Stomach smooth muscle (tissue), 2 donors: ENCODE measurements at regions not wholly inside any gene's neighbourhood (a gene's known extent, or its start where the extent isn't known, plus 50 kb on each side); places are given as distances from the start of the nearest gene placed in this dataset.

Source experiments
- H3K27ac ChIP-seq: one replicate; pipeline ENCODE4 v1.7.0; 2013; ENCODE audit warnings: mild to moderate bottlenecking, low read length, inconsistent platforms
- H3K27me3 ChIP-seq, 2 donors: one replicate each; pipeline ENCODE4 v1.7.0; 2013; ENCODE audit warnings: low read length in 2 of 2; ENCODE audit not compliant: insufficient read depth in 2 of 2, control insufficient read depth in 1 of 2
- H3K36me3 ChIP-seq, 2 donors: one replicate each; pipeline ENCODE4 v1.7.0; 2013; ENCODE audit warnings: low read length in 2 of 2; ENCODE audit not compliant: control insufficient read depth in 2 of 2, insufficient read depth in 2 of 2
- H3K4me1 ChIP-seq: one replicate; pipeline ENCODE4 v1.7.0; 2013; ENCODE audit warnings: low read length; ENCODE audit not compliant: control insufficient read depth, insufficient read depth
- H3K4me3 ChIP-seq, 2 donors: one replicate each; pipeline ENCODE4 v1.7.0; 2013; ENCODE audit warnings: low read length in 2 of 2
- H3K9ac ChIP-seq, 2 donors: one replicate each; pipeline ENCODE4 v1.7.0; 2013; ENCODE audit warnings: low read length in 2 of 2, mild to moderate bottlenecking in 1 of 2
- H3K9me3 ChIP-seq, 2 donors: one replicate each; pipeline ENCODE4 v1.7.0; 2013; ENCODE audit warnings: low read length in 2 of 2; ENCODE audit not compliant: control insufficient read depth in 2 of 2
- donor health status: healthy.
- donor health status: Pancreatic carcinoma.

DNA sequence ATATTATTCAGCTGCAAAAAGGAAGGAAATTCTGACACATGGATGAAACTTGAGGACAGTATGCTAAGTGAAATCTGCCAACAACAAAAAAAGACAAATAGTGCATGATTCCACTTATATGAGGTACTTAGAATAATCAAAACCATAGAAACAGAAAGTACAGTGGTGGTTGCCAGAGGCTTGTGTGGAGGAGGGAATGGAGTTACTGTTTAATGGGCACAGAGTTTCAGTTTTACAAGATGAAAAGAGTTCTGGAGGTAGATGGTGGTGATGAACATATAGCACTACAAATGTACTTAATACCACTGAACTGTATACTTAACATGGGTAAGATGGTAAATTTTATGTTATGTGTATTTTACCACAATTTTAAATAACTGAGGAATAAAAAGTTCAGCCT lies 212.0 kb upstream of the KLF3 start:
- Histone ChIP-seq H3K4me1 (no peaks in the 10 kb centered on the region), H3K4me3 (no peak overlapping the region), H3K27ac (no peak overlapping the region), H3K36me3 (no peaks in the 10 kb centered on the region), H3K9me3 (no peaks in the 10 kb centered on the region), H3K27me3 (no peaks in the 10 kb centered on the region), H3K9ac (no peak overlapping the region)

DNA sequence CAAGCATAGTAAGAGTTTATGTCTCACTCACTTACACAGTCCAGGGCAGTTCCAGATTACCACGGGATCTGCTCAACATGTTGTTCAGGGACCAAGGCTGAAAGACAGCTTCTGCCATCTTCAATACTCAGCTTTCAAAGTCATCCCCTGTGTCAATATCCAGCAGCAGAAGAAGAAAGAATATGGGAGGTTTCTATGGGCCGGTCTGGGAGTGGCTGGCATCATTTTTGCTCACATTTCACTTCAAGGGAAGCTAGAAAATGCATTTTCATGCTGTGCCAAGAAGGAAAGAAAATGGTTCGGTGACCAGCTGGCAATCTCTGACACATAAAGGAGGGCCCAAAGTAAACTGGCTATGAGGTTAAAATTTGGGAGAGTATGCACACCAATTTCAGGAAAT lies 211.5 kb upstream of the KLF3 start:
- Histone ChIP-seq H3K4me3 (no peak overlapping the region), H3K36me3 (no peaks in the 10 kb centered on the region), H3K27me3 (no peaks in the 10 kb centered on the region), H3K9me3 (no peaks in the 10 kb centered on the region), H3K4me1 (no peaks in the 10 kb centered on the region), H3K9ac (no peak overlapping the region), H3K27ac (no peak overlapping the region)

DNA sequence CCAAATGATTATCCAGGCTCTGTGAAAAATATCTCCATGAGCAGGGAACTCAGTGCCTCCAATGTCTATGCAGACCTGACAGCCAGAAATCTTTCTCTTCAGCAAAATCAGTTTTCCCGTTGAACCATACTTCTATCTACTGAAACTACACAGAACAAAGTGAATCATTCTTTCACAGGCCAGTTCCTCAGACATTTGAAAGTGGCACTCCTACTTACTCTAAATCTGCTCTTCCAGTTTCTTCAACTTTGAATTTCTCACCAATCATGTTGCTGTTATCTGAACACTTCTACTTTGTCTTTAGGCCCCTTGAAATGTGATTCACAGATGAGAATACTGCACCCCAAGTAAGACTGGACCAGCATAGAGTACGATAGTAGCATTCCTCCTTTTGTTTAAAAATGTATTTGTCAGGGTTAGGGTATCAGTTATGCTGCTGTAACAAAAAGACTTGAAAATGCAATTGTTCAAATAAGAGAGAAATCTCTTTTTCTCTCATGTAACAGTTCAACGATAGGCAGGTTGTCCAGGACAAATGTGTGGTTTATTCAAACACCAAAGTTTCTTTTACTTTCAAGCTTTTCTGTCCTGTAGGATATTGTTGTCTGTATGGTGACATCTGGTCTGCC lies 210.6 kb upstream of the KLF3 start:
- Histone ChIP-seq H3K9ac (no peak overlapping the region), H3K27me3 (no peaks in the 10 kb centered on the region)

DNA sequence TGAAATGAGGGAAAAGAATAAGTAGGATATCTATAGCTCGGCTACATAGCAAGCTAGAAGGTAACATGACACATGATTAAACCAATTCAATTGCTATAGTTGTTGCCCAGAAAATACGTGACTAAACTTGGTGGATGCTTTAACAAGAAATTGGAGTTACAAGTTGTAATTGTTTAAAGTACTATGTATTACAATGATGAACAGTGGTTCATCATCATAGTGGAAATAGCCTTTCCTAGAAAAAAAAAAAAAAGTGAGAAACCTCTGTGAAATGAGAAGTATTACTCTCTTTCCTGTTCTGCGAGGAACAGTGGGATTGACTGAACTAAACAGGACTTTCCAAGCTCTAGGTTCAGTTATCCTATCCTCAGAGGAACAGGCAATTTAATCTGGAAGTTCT lies 209.7 kb upstream of the KLF3 start:
- no peaks in the 10 kb centered on the region for H3K9me3 ChIP-seq
- no peak overlapping the region for H3K4me3 ChIP-seq
- no peaks in the 10 kb centered on the region for H3K4me1 ChIP-seq
- no peaks in the 10 kb centered on the region for H3K27me3 ChIP-seq
- H3K27ac ChIP-seq: no peak overlapping the region
- no peaks in the 10 kb centered on the region for H3K36me3 ChIP-seq
- H3K9ac ChIP-seq: no peak overlapping the region

More for the DNA sequence above, 210.6 kb upstream of the KLF3 start:
- Histone ChIP-seq H3K27ac (no peak overlapping the region), H3K4me3 (no peak overlapping the region), H3K36me3 (no peaks in the 10 kb centered on the region), H3K9me3 (no peaks in the 10 kb centered on the region), H3K4me1 (no peaks in the 10 kb centered on the region)

DNA sequence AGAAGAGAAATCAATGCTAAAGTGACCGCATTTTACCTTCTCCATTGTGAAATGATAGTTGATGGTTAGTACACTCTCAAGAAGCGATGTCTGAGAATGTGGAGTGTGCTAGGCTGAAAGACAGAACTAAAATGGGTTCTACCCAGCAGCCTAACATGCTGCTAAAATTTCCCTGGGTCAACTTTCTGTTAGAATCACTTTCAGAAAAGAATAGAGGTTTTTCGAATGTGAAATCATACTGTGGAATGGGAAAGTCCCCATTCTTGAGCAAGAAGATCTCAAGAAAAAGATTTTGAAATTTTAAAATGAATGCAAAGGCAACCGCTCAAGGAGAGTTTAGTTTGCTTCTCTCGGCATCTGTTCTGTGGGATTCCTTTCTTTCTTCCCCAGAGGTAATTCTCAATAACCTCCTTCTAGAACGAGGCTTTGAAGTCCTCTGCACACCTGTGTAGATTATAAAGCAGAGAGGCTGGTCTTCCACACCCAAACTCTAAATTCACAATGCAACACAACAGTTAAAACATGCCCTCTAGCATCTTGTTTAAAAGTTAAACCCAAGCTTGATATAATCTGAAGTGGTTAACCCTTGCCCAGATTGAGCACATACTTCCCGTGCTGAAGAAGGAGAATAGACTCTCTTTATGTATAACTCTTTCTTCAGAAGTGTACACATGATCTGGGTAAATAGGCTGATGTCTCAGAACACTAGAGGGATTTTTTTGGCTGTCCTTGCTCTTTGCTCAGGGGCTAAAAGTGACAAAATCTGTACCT lies 208.7 kb upstream of the KLF3 start:
- Histone ChIP-seq H3K27ac (no peak overlapping the region), H3K4me3 (no peak overlapping the region)

DNA sequence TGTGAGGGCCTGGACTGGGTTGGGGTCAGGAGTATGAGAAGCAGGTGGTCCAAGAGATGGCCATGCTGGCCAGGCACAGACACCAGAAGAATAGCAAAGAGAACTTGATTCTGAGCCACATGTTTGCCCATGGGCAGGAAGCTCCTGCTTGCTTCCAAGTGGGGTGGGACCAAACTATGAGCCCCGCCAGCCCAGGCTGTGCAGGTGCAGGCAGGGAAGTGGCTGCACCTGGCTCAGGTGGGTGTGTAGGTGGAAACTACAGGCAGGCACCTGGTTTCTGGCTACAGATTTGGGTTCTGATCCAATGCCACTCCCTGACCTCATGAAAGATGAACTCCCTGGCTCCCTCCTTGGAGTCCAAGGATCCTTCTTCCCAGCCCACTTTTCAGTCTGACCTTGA lies 207.9 kb upstream of the KLF3 start:
- H3K27me3 ChIP-seq: no peaks in the 10 kb centered on the region
- H3K4me3 ChIP-seq: no peak overlapping the region
- no peaks in the 10 kb centered on the region for H3K36me3 ChIP-seq
- H3K27ac ChIP-seq: no peak overlapping the region
- H3K4me1 ChIP-seq: no peaks in the 10 kb centered on the region
- H3K9me3 ChIP-seq: no peaks in the 10 kb centered on the region
- H3K9ac ChIP-seq: no peak overlapping the region

More for the DNA sequence above, 208.7 kb upstream of the KLF3 start:
- Histone ChIP-seq H3K36me3 (no peaks in the 10 kb centered on the region), H3K9ac (no peak overlapping the region), H3K4me1 (no peaks in the 10 kb centered on the region), H3K27me3 (no peaks in the 10 kb centered on the region), H3K9me3 (no peaks in the 10 kb centered on the region)

DNA sequence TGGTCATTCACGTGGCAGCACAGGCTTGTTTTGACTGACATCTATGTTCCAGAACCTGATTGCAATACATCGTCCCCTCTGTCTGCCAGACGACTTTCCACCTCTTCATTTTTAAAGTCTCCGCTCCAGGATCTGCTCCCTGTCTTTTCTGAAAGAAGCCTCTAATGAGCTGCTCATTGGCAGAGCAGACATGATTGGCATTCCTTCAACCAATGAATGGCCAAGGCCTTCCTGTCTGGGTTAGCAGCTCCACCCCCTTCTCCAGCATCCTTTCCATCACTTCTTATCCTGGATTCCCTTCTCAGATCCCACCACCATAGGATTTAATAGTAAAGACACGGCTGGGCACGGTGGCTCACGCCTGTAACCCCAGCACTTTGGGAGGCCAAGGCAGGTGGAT lies 202.7 kb upstream of the KLF3 start:
- H3K27ac ChIP-seq: no peak overlapping the region
- no peaks in the 10 kb centered on the region for H3K27me3 ChIP-seq
- H3K9ac ChIP-seq: no peak overlapping the region
- H3K9me3 ChIP-seq: no peaks in the 10 kb centered on the region
- no peaks in the 10 kb centered on the region for H3K36me3 ChIP-seq
- no peak overlapping the region for H3K4me3 ChIP-seq
- no peaks in the 10 kb centered on the region for H3K4me1 ChIP-seq

DNA sequence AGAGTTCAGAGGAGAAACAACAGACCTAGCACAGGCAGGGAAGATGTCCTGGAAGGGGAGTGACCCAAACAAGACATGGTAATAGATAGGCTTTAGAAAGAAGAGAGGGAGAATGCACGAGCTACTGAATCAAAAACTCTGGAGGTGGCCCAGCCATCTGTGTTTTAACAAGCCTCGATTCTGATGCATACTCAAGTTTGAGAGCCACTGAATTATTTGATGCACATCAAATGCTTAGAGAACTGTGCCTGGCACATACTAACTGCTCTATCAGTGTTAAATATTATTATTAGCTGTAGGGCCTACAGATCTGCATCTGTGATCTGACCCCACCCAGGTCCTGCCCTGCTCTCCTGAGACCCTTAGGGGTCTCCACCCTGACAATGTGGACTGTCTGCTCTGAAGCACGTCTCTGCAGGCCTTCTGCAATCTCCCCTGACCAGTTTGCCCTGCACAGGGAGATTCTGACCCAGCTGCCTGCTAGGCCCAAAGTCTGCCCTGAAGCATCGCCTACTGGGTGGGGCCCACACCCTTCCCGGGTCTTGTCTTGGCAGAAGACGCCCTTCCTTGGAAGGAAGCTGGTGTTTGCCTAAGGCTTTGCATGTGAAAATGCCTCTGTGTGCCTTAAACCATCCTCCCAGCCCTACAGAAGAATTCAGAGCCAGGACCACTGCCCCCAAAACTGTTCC lies 201.5 kb upstream of the KLF3 start:
- Histone ChIP-seq H3K36me3 (no peaks in the 10 kb centered on the region), H3K9ac (no peak overlapping the region), H3K27ac (no peak overlapping the region), H3K27me3 (no peaks in the 10 kb centered on the region), H3K4me3 (no peak overlapping the region), H3K9me3 (no peaks in the 10 kb centered on the region), H3K4me1 (no peaks in the 10 kb centered on the region)

DNA sequence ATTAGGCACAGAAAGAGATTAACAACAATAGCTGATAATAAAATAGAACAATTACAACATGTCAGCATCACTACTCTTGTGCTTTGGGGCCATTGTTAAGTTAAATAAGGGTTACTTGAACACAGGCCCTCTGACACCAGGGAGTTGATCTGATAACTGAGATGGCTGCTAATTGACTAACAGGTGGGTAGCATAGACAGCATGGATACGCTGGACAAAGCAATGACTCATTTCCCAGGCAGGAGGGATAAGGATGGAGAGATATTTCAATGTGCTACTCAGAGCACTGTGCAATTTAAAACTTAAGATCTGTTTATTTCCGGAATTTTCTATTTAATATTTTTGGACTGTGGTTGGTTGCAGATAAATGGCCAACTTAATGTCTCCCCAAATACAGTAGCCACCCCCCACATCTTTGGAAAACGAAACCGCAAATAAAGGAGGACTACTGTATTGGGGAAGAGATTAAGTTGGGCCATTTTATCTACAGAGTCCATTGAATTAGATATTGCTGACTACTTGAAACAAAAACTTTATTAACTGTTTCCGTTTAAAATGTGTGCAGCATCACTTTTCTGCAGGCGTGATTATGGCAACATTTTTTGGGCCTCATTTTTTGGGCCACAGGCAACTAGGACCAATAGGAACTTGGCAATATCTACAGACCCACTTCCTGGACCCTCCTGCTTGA lies 200.6 kb upstream of the KLF3 start:
- Histone ChIP-seq H3K9ac (no peak overlapping the region), H3K27ac (no peak overlapping the region), H3K4me1 (no peaks in the 10 kb centered on the region), H3K4me3 (no peak overlapping the region), H3K9me3 (no peaks in the 10 kb centered on the region), H3K36me3 (no peaks in the 10 kb centered on the region), H3K27me3 (no peaks in the 10 kb centered on the region)

DNA sequence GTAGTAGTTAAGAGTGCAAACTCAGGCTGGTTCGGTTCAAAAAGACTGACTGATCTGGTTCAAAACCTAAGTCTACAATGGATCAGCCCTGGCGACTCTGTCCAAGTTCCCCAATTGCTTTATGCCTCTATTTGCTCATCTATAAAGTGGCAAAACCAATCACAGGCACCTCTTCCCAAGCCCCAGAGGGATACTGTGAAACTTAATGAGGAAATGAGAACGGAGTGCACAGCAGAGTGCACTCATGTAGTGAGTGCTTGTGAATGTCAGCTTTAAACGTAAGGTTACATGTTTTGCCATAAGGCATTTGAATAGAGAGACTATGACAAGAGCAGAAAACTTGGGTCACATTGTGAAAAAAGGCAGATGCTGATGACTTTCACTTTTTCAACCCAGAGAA lies 199.7 kb upstream of the KLF3 start:
- H3K36me3 ChIP-seq: no peaks in the 10 kb centered on the region
- no peaks in the 10 kb centered on the region for H3K9me3 ChIP-seq
- no peak overlapping the region for H3K27ac ChIP-seq
- no peak overlapping the region for H3K4me3 ChIP-seq
- no peaks in the 10 kb centered on the region for H3K4me1 ChIP-seq
- H3K9ac ChIP-seq: no peak overlapping the region
- H3K27me3 ChIP-seq: no peaks in the 10 kb centered on the region
